Motor neuron (in vitro differentiated cells): ENCODE measurements at regions not wholly inside any gene's neighbourhood (a gene's known extent, or its start where the extent isn't known, plus 50 kb on each side); places are given as distances from the start of the nearest gene placed in this dataset.
A peak's percentile ranks its signal among the peaks of the same experiment; 100 is the strongest.
"Not testable (repeated sequence)": the region's sequence is repeated elsewhere in the genome, so short reads cannot be mapped to it uniquely, and the experiment has no call there.

Experiments used
- ATAC-seq, 8 experiments: fragments of 200-7000 bp; cut with Tn5 transposase; replicated peaks in 6 of 8; 2 replicates each; pipeline ENCODE4 v1.8.0; 2021; ENCODE audit warnings: mild to moderate bottlenecking in 8 of 8, moderate library complexity in 8 of 8
- H3K27ac ChIP-seq, 2 donors: fragments of 250-450 bp; sonication (Bioruptor Pico); 2 replicates each; pipeline ENCODE4 v1.9.0; 2021; ENCODE audit warnings: antibody characterized with exemption in 2 of 2, mild to moderate bottlenecking in 2 of 2, moderate library complexity in 1 of 2
- H3K4me1 ChIP-seq, 2 donors: fragments of 250-450 bp; sonication (Bioruptor Pico); replicated peaks in 1 of 2; 2 replicates each; pipeline ENCODE4 v1.6.1; 2021; ENCODE audit warnings: antibody characterized with exemption in 2 of 2, mild to moderate bottlenecking in 2 of 2, moderate library complexity in 1 of 2
- H3K4me3 ChIP-seq, 5 donors: fragments of 250-450 bp; sonication (Bioruptor Pico); 2 replicates each; pipeline ENCODE4 v1.9.0; 2021; ENCODE audit warnings: antibody characterized with exemption in 5 of 5, mild to moderate bottlenecking in 5 of 5, moderate library complexity in 4 of 5
- WGBS, 10 experiments: fragments of 450-650 bp; shearing (Covaris generic); methylation state at CpG; one replicate each; pipeline ENCODE4 v1.0.0; 2022; 5-methylcytosine and 5-hydroxymethylcytosine counted together
- in situ Hi-C, 9 experiments: fragments of 400-800 bp; cut with MboI; loops; one replicate each; pipeline ENCODE4 v1.15.0; 2021; ENCODE audit warnings: low sequenced_read_pairs in 9 of 9, low pct_unique_long_range_greater_than_20kb in 2 of 9; ENCODE audit not compliant: unreplicated experiment in 9 of 9

- Histone ChIP-seq H3K27ac (peak overlapping the region in 1 of 2 donors; percentile 71), H3K4me1 (peaks cover 3 to 6% of the 10 kb centered on the region in 2 donors), H3K4me3 (no peak overlapping the region)
- WGBS, 10 experiments: 0 to 80% (median 57%) methylated on average over 1 to 17 of the region's 17 CpGs
- ATAC-seq: peak in 4 of 8 experiments; percentile 34 to 69 (median 59)
- in situ Hi-C loops: no loop called here
These were observed 279.9 kb downstream of the ASMT start for GRCh38 chrX:1894740-1895139.

GRCh38 chrX:1895583-1895982 lies 280.7 kb downstream of the ASMT start:
- in situ Hi-C loops: no loop called here
- Histone ChIP-seq H3K4me1 (peaks cover 3 to 6% of the 10 kb centered on the region in 2 donors), H3K27ac (no peak overlapping the region), H3K4me3 (no peak overlapping the region)
- no peak for ATAC-seq

DNA sequence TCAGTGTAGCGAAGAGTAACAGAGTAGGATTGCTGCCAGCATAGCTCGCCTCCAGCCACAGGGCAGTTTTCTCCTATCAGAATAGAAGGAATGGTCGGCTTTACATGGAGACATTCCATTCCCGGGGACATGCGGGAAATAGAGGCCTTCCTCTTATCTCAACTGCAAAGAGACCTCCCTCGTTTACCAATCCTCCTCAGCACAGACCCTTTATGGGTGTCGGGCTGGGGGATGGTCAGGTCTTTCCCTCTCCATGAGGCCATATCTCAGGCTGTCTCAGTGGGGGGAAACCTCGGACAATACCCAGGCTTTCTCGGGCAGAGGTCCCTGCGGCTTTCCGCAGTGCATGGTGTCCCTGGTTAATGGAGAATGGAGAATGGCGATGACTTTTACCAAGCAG lies 285.0 kb downstream of the ASMT start:
- peaks cover 2 to 12% of the 10 kb centered on the region in 2 donors for H3K4me1 ChIP-seq
- no peak overlapping the region for H3K27ac ChIP-seq
- in situ Hi-C loops: no loop called here
- no peak overlapping the region for H3K4me3 ChIP-seq
- WGBS, 10 experiments: 13 to 92% (median 70%) methylated on average over 1 to 4 of the region's 12 CpGs; no CpG with 5 or more reads in 5 of the 10 experiments
- no peak for ATAC-seq

GRCh38 chrX:1902901-1903235 lies 288.0 kb downstream of the ASMT start:
- no peak overlapping the region for H3K4me3 ChIP-seq
- no peak for ATAC-seq
- H3K27ac ChIP-seq: peak overlapping the region in 1 of 2 donors; percentile 5
- peaks cover 0 to 12% of the 10 kb centered on the region in 2 donors for H3K4me1 ChIP-seq
- in situ Hi-C loops: no loop called here
- WGBS, 10 experiments: 0 to 81% (median 60%) methylated on average over 1 to 6 of the region's 7 CpGs; no CpG with 5 or more reads in 3 of the 10 experiments

DNA sequence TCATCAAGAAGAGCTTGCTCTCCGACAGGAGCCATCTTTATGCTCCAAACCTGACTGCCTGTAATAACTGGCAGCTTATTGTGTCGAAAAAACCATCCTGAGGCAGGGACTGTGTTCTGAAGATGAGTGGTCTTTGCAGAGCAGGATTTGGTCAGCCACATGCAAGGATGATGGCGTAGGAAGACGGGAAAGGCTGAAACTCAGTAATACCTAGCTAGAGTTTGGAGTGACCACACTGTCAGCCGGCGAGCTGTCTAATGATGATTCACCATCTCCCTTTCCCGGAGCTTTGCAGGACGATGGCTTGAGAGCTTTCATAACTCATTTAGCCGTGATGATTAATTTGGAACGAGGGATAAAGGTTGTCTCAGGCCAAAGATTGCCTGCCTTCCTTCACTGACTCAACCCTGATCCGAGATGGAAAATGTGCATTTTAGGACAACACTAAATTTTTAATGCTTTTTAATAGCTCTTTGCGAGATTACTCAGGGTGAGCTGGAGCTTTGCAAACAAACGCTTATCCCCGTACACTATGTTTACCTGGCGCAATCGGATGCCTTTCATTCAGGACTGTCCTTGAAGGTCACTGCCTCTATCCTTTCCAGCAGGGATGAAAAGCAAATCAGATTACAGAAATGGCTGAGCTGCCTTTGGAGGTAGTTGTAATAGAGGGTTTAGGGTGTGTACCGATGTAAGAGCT lies 288.5 kb downstream of the ASMT start:
- 37 to 80% (median 74%) methylated on average over 2 to 17 of the region's 17 CpGs; no CpG with 5 or more reads in 2 of the 10 experiments for WGBS, 10 experiments
- Histone ChIP-seq H3K4me1 (peaks cover 0 to 12% of the 10 kb centered on the region in 2 donors), H3K4me3 (no peak overlapping the region), H3K27ac (peak overlapping the region in 1 of 2 donors; percentile 5)
- peak in 5 of 8 experiments; percentile 93 to 96 (median 93) for ATAC-seq
- in situ Hi-C loops: no loop called here

GRCh38 chrX:1904663-1905218 lies 289.9 kb downstream of the ASMT start:
- ATAC-seq: no peak
- in situ Hi-C loops: no loop called here
- H3K4me1 ChIP-seq: peaks cover 0 to 12% of the 10 kb centered on the region in 2 donors
- H3K4me3 ChIP-seq: no peak overlapping the region
- H3K27ac ChIP-seq: no peak overlapping the region
- WGBS, 10 experiments: 0 to 100% (median 59%) methylated on average over 1 to 2 of the region's 2 CpGs

DNA sequence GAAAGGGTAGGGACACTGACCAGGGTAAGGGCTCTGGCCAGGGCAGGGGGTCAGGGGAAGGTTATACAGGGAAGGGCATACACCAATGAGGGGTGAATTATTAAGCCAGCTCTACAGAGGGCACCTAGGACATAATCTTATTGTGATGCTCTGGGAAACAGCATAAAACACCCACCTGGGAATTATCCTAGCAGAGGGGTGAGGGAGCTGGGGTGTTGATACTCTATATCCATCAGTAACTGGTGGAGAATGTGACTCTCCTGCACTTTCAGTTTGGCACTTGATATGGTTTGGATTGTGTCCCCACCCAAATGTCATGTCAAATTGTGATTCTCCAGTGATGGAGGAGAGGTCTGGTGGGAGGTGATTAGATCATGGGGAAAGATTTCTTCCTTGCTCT lies 291.2 kb downstream of the ASMT start:
- Histone ChIP-seq H3K27ac (no peak overlapping the region), H3K4me3 (no peak overlapping the region), H3K4me1 (peaks cover 0 to 12% of the 10 kb centered on the region in 2 donors)
- ATAC-seq: no peak
- in situ Hi-C loops: no loop called here

GRCh38 chrX:1908996-1909395 lies 294.1 kb downstream of the ASMT start:
- H3K4me3 ChIP-seq, in situ Hi-C loops, H3K4me1 ChIP-seq, H3K27ac ChIP-seq, ATAC-seq: not testable (repeated sequence)
- 0 to 100% (median 93%) methylated on average over 1 to 8 of the region's 12 CpGs; no CpG with 5 or more reads in 3 of the 10 experiments for WGBS, 10 experiments

DNA sequence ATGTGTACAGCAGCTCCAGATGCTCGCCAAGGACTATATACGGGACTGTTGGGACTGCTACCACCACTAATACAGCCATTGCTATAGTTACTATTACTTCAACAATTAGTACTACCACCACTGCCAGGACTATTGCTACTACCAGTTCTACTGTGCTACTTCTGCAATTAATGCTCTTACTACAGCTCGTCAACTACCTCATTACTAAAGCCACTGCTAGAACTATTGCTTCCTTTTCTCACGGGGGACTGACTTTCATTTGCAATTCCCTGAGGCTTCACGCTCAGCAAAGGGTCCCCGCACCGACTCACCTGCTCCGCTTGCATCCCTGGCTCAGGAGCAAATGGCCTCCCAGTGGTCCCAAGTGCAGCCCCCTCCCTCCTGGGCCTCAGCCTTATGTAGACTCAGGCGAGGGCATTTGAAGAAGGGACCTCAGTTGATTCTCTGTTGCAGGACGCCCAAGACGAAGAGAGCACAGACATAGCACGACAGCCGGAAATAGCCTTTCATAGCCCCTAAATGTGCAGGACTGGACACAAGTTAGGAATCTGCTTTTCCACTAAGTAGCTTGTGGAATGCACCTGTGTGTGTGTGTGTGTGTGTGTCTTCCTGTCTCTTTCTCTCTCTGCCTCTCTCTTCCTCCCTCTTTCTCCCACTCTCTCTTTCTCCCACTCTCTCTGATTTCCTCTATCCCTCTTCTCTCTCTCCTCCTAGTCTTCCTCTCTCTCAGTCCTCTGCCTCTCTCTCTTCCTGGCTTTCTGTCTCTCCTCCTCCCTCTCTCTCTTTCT lies 294.8 kb downstream of the ASMT start:
- WGBS, 10 experiments: 13 to 93% (median 59%) methylated on average over 1 to 10 of the region's 13 CpGs; no CpG with 5 or more reads in 1 of the 10 experiments
- peaks cover 0 to 3% of the 10 kb centered on the region in 2 donors for H3K4me1 ChIP-seq
- H3K27ac ChIP-seq: no peak overlapping the region
- no peak overlapping the region for H3K4me3 ChIP-seq
- no peak for ATAC-seq
- in situ Hi-C loops: no loop called here

DNA sequence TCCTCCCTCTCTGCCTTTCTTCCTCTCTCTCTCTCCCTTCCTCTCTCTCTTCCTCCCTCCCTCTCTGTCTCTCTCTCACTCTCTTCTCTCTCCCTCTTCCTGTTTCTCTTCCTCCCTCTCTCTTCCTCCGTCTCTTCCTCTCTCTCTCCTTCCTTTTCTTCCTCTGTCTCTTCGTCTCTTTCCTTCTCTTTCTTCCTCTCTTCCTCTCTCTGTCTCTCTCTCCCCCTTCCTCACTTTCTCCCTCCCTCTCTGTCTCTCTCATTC lies 295.3 kb downstream of the ASMT start:
- Histone ChIP-seq H3K27ac (no peak overlapping the region), H3K4me3 (no peak overlapping the region), H3K4me1 (peaks cover 0 to 3% of the 10 kb centered on the region in 2 donors)
- in situ Hi-C loops: no loop called here
- no peak for ATAC-seq
- WGBS, 10 experiments: 4 to 74% (median 55%) methylated on average over 2 of the region's 2 CpGs

- in situ Hi-C loops: no loop called here
- no peak for ATAC-seq
- H3K27ac ChIP-seq: no peak overlapping the region
- 5 to 79% (median 51%) methylated on average over 3 to 5 of the region's 5 CpGs; no CpG with 5 or more reads in 1 of the 10 experiments for WGBS, 10 experiments
- no peak overlapping the region for H3K4me3 ChIP-seq
- peaks cover 0 to 3% of the 10 kb centered on the region in 2 donors for H3K4me1 ChIP-seq
These were observed 296.7 kb downstream of the ASMT start for GRCh38 chrX:1911401-1912128.

DNA sequence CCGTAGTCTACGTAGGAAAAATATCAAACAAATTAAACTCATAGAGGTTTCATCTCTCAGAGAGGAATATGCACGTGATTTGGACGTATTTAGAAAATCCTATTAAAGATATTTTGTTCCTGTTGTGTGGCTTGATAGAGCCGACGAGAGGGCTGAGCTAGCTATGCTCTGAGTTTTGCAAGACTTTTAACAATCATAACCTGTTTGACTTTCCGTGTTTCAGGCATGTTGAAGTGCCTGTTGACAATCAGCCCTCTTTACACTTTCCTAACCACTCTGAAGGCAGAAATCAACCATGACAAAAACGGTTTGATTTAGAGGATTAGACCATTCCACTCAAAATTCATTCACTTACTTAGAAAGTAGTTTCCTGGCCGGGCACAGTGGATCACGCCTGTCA lies 297.3 kb downstream of the ASMT start:
- Histone ChIP-seq H3K4me3 (no peak overlapping the region), H3K27ac (no peak overlapping the region), H3K4me1 (peaks cover 0 to 3% of the 10 kb centered on the region in 2 donors)
- no peak for ATAC-seq
- in situ Hi-C loops: no loop called here
- WGBS, 10 experiments: 22 to 92% (median 63%) methylated on average over 5 to 9 of the region's 10 CpGs; no CpG with 5 or more reads in 3 of the 10 experiments
